ENCODE measurements at regions not wholly inside any gene's neighbourhood (a gene's known extent, or its start where the extent isn't known, plus 50 kb on each side); places are given as distances from the start of the nearest gene placed in this dataset.

DNA sequence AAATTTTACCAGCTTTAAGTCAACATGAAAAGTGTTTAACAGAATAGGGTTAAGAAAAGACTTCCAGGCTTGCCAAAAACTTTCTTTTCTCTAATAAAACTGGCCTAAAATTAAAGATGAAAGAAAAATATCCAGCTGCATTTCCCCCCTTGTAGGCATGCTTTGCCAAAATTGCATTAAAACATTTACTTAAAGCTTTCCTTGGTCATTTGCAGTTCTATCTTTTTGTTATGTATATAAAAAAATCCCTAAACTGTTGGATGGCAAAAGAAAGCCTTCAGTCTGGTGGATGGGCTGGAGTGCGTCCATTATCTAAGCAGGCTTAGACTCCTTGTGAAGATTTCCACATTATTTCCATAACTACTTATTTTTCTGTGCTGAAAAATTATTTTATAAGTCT is 105.4 kb upstream of the DSEL start:
- H3K4me1 Mint-ChIP-seq = no peaks in the 10 kb centered on the region
- CTCF ChIA-PET (ENCODE audit: partially characterized antibody) = no interaction called here
- POLR2A ChIA-PET (ENCODE audit: partially characterized antibody) = no interaction called here

DNA sequence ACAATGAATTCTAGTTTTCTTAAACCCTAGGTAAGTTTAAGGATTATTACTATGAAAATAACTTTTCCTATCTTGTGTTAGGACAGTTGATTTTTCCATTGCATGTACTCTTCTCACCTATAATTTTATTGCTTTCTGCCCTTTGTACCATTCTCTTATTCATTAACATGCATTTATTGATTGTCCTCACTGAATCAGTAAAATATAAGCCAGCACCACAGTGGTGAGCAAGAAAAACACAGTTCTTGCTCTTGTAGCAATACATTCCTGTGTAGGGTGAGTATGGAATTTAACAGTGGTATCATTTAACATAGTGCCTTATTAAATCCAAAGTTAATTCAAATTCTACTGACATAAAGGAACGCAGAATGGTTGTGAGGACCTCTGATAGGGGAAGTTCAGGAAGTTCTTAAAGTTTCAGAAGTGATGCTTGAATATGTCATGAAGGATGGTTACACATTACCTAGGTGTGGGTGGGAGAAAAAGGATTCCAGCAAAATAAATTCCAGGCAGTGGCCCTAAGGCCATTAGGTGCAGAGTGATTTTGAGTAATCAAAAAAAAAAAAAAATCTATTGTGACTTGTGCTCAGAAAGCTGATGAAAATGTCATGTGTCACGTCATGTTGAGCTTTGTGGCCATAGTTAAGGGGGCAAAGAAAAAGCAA is 104.7 kb upstream of the DSEL start:
- Histone ChIP-seq H3K4me3 (ENCODE audit: low read length in 2 of 2) (no peak overlapping the region), H3K9me3 (ENCODE audit: control insufficient read depth in 1 of 2, low read length in 2 of 2) (no peaks in the 10 kb centered on the region), H3K4me1 (ENCODE audit: insufficient read depth, low read length) (no peaks in the 10 kb centered on the region), H3K36me3 (ENCODE audit: insufficient read depth, low read length) (no peaks in the 10 kb centered on the region), H3K27ac (ENCODE audit: low read depth, low read length) (no peak overlapping the region), H3K27me3 (ENCODE audit: insufficient read depth, low read length) (no peaks in the 10 kb centered on the region)
- Mint-ChIP-seq H3K4me1 (no peaks in the 10 kb centered on the region), H3K27me3 (no peaks in the 10 kb centered on the region), H3K36me3 (no peaks in the 10 kb centered on the region), H3K9me3 (no peaks in the 10 kb centered on the region), H3K27ac (no peak overlapping the region), H3K4me3 (no peak overlapping the region)
- POLR2A ChIA-PET (ENCODE audit: partially characterized antibody) = no interaction called here
- CTCF ChIA-PET (ENCODE audit: partially characterized antibody) = no interaction called here
- DNase-seq = no peak
- intact Hi-C loops (cut with micrococcal nuclease) = no loop called here

More for the DNA sequence above, 105.4 kb upstream of the DSEL start:
- no peak for DNase-seq
- intact Hi-C loops (cut with micrococcal nuclease) = no loop called here
- H3K36me3 ChIP-seq (ENCODE audit: insufficient read depth, low read length) = no peaks in the 10 kb centered on the region
- H3K27ac ChIP-seq (ENCODE audit: low read depth, low read length) = no peak overlapping the region
- Mint-ChIP-seq H3K27me3 (no peaks in the 10 kb centered on the region), H3K36me3 (no peaks in the 10 kb centered on the region), H3K27ac (no peak overlapping the region), H3K9me3 (no peaks in the 10 kb centered on the region), H3K4me3 (no peak overlapping the region)
- H3K27me3 ChIP-seq (ENCODE audit: insufficient read depth, low read length) = no peaks in the 10 kb centered on the region
- no peak overlapping the region for H3K4me3 ChIP-seq (ENCODE audit: low read length in 2 of 2)
- no peaks in the 10 kb centered on the region for H3K4me1 ChIP-seq (ENCODE audit: insufficient read depth, low read length)
- H3K9me3 ChIP-seq (ENCODE audit: control insufficient read depth in 1 of 2, low read length in 2 of 2) = no peaks in the 10 kb centered on the region

DNA sequence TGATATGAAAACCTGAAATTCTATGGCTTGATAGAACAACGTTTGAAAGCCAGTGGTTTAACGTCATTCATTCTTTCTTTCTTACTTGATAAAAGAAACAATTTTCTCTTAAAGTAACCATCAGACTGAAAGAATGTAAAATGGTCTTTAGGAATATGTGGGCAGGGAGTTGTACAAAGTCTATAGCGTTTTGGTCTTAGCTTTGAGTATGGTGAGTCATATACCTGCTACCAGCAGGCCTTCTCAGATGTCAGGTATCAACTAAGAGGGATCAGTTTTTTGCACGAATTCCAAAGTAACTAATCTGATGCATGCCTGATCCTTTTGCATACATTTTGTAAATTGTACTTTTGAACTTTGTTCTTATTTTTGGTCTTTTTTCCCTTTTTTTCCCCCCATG is 101.5 kb upstream of the DSEL start:
- Mint-ChIP-seq H3K9me3 (peaks cover 0 to 4% (median 0%) of the 10 kb centered on the region in 8 donors), H3K4me1 (no peaks in the 10 kb centered on the region), H3K4me3 (no peak overlapping the region), H3K36me3 (no peaks in the 10 kb centered on the region), H3K27ac (no peak overlapping the region), H3K27me3 (no peaks in the 10 kb centered on the region)
- no peak overlapping the region for H3K27ac ChIP-seq (ENCODE audit: low read depth, low read length)
- DNase-seq = no peak
- no peaks in the 10 kb centered on the region for H3K4me1 ChIP-seq (ENCODE audit: insufficient read depth, low read length)
- ChIA-PET CTCF (ENCODE audit: partially characterized antibody) (no interaction called here), POLR2A (ENCODE audit: partially characterized antibody) (no interaction called here)
- no peaks in the 10 kb centered on the region for H3K9me3 ChIP-seq (ENCODE audit: control insufficient read depth in 1 of 2, low read length in 2 of 2)
- intact Hi-C loops (cut with micrococcal nuclease) = no loop called here
- no peaks in the 10 kb centered on the region for H3K36me3 ChIP-seq (ENCODE audit: insufficient read depth, low read length)
- no peaks in the 10 kb centered on the region for H3K27me3 ChIP-seq (ENCODE audit: insufficient read depth, low read length)
- H3K4me3 ChIP-seq (ENCODE audit: low read length in 2 of 2) = no peak overlapping the region

DNA sequence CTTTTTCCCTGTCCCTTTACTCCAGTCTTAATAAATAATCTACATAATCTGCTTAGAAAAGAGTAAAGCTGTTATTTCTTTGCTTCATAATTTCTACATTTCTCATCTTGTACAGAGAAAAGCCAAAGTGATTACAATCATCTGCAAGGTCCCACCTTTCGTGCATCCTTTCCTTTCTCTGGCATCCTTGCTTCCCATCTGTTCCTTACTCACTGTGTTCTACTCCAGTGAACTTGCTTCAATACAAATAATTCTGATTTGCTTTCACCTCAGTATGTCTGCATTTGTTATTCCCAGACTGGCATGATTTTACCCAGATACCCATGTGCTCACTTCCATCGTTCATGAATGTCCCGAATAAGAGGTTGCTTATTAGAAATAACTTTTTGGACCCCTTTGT is 99.4 kb upstream of the DSEL start:
- H3K27me3 Mint-ChIP-seq = no peaks in the 10 kb centered on the region
- intact Hi-C loops (cut with micrococcal nuclease) = no loop called here
- no peak for DNase-seq
- no peak overlapping the region for H3K27ac Mint-ChIP-seq
- H3K4me1 Mint-ChIP-seq = no peaks in the 10 kb centered on the region
- peaks cover 0 to 4% (median 0%) of the 10 kb centered on the region in 8 donors for H3K9me3 Mint-ChIP-seq
- H3K27me3 ChIP-seq (ENCODE audit: insufficient read depth, low read length) = no peaks in the 10 kb centered on the region
- ChIA-PET POLR2A (ENCODE audit: partially characterized antibody) (no interaction called here), CTCF (ENCODE audit: partially characterized antibody) (no interaction called here)
- no peaks in the 10 kb centered on the region for H3K36me3 ChIP-seq (ENCODE audit: insufficient read depth, low read length)
- H3K9me3 ChIP-seq (ENCODE audit: control insufficient read depth in 1 of 2, low read length in 2 of 2) = no peaks in the 10 kb centered on the region
- no peaks in the 10 kb centered on the region for H3K36me3 Mint-ChIP-seq
- no peak overlapping the region for H3K4me3 Mint-ChIP-seq
- no peaks in the 10 kb centered on the region for H3K4me1 ChIP-seq (ENCODE audit: insufficient read depth, low read length)
- H3K4me3 ChIP-seq (ENCODE audit: low read length in 2 of 2) = no peak overlapping the region
- H3K27ac ChIP-seq (ENCODE audit: low read depth, low read length) = no peak overlapping the region

DNA sequence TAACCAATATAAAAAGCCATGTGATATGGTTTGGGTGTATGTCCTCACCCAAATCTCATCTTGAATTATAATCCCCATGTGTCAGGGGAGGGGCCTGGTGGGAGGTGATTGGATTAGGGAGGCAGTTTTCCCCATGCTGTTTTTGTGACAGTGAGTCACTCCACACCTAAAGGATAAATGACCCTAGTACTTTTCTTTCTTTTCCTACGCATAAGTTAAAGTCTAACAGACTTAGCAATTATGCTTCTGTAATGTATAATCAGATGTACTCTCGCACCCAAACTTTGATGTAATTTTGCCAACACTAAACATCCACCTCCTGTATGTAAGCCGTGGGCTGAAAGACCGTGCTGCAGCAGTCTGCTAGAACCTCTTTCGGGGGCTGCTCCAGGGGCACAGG is 97.2 kb upstream of the DSEL start:
- no peaks in the 10 kb centered on the region for H3K36me3 ChIP-seq (ENCODE audit: insufficient read depth, low read length)
- H3K4me3 Mint-ChIP-seq = no peak overlapping the region
- no peak overlapping the region for H3K27ac Mint-ChIP-seq
- ChIA-PET POLR2A (ENCODE audit: partially characterized antibody) (no interaction called here), CTCF (ENCODE audit: partially characterized antibody) (no interaction called here)
- H3K27ac ChIP-seq (ENCODE audit: low read depth, low read length) = no peak overlapping the region
- DNase-seq = no peak
- no peaks in the 10 kb centered on the region for H3K4me1 Mint-ChIP-seq
- intact Hi-C loops (cut with micrococcal nuclease) = no loop called here
- no peaks in the 10 kb centered on the region for H3K27me3 ChIP-seq (ENCODE audit: insufficient read depth, low read length)
- no peaks in the 10 kb centered on the region for H3K27me3 Mint-ChIP-seq
- H3K9me3 ChIP-seq (ENCODE audit: control insufficient read depth in 1 of 2, low read length in 2 of 2) = no peaks in the 10 kb centered on the region
- no peak overlapping the region for H3K4me3 ChIP-seq (ENCODE audit: low read length in 2 of 2)
- no peaks in the 10 kb centered on the region for H3K4me1 ChIP-seq (ENCODE audit: insufficient read depth, low read length)
- no peaks in the 10 kb centered on the region for H3K36me3 Mint-ChIP-seq
- peaks cover 0 to 4% (median 0%) of the 10 kb centered on the region in 8 donors for H3K9me3 Mint-ChIP-seq

DNA sequence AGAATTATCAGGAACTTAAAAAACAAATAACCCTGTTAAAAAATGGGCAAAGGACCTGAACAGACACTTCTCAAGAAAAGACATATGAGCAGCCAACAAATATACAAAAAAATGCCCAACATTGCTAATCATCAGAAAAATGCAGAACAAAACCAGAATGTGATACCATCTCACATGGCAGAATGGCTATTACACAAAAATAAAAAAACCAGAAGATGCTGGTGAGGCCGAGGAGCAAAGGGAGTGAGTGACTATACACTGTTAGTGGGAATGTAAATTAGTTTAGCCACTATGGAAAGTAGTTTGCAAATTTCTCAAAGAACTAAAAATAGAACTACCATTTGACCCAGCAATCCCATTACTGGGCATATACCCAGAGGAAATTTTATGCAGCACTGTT is 95.8 kb upstream of the DSEL start:
- ChIA-PET POLR2A (ENCODE audit: partially characterized antibody) (no interaction called here), CTCF (ENCODE audit: partially characterized antibody) (no interaction called here)
- Histone ChIP-seq H3K4me1 (ENCODE audit: insufficient read depth, low read length) (no peaks in the 10 kb centered on the region), H3K27ac (ENCODE audit: low read depth, low read length) (no peak overlapping the region), H3K36me3 (ENCODE audit: insufficient read depth, low read length) (no peaks in the 10 kb centered on the region), H3K27me3 (ENCODE audit: insufficient read depth, low read length) (no peaks in the 10 kb centered on the region), H3K9me3 (ENCODE audit: control insufficient read depth in 1 of 2, low read length in 2 of 2) (no peaks in the 10 kb centered on the region), H3K4me3 (ENCODE audit: low read length in 2 of 2) (no peak overlapping the region)
- Mint-ChIP-seq H3K4me3 (no peak overlapping the region), H3K9me3 (peaks cover 0 to 4% (median 0%) of the 10 kb centered on the region in 8 donors), H3K4me1 (no peaks in the 10 kb centered on the region), H3K27ac (no peak overlapping the region), H3K27me3 (no peaks in the 10 kb centered on the region), H3K36me3 (no peaks in the 10 kb centered on the region)
- DNase-seq = no peak
- intact Hi-C loops (cut with micrococcal nuclease) = no loop called here

DNA sequence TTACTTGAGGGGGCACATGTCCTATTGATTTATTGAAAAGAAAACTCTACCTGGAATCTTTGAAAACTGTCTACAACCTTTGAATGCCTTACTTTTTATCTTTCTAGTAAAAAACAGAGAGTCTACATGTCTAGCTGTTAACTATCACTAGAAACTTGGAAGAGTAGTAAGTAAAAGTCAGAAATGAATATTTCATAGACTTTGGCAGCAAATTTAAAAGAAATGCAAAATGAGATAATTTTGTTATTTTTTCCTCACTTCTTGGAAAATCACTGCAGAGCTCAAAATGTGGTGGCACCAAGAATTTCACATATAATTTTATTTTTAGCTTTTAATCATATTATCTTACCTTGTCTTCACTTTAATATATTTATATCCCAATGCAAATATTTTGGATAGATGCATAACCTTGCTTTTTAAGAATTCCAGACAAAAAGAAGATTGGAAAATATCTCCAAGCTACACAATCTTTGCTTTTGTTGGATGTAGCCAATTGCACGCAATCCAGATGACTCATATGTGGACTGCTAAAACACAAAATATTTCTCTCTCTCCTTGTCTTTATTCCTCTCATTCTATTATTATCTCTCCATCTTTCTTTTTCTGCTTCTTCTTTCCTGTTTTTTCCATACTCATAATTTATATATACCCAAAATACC is 92.2 kb upstream of the DSEL start:
- ChIA-PET POLR2A (ENCODE audit: partially characterized antibody) (no interaction called here), CTCF (ENCODE audit: partially characterized antibody) (no interaction called here)
- no peak overlapping the region for H3K4me3 ChIP-seq (ENCODE audit: low read length in 2 of 2)
- Mint-ChIP-seq H3K9me3 (peaks cover 0 to 2% (median 0%) of the 10 kb centered on the region in 8 donors), H3K4me1 (no peaks in the 10 kb centered on the region), H3K4me3 (no peak overlapping the region), H3K27me3 (no peaks in the 10 kb centered on the region), H3K27ac (no peak overlapping the region), H3K36me3 (no peaks in the 10 kb centered on the region)
- no peaks in the 10 kb centered on the region for H3K36me3 ChIP-seq (ENCODE audit: insufficient read depth, low read length)
- no peaks in the 10 kb centered on the region for H3K27me3 ChIP-seq (ENCODE audit: insufficient read depth, low read length)
- intact Hi-C loops (cut with micrococcal nuclease) = no loop called here
- no peak overlapping the region for H3K27ac ChIP-seq (ENCODE audit: low read depth, low read length)
- no peaks in the 10 kb centered on the region for H3K9me3 ChIP-seq (ENCODE audit: control insufficient read depth in 1 of 2, low read length in 2 of 2)
- no peaks in the 10 kb centered on the region for H3K4me1 ChIP-seq (ENCODE audit: insufficient read depth, low read length)
- no peak for DNase-seq

Measured in CD4-positive, alpha-beta memory T cell (primary cell).